Vagina (tissue), 2 donors: ENCODE measurements at regions not wholly inside any gene's neighbourhood (a gene's known extent, or its start where the extent isn't known, plus 50 kb on each side); places are given as distances from the start of the nearest gene placed in this dataset.

Experiments used
- DNase-seq, 2 donors: peaks; one replicate each; pipeline ENCODE4 v3.0.0-alpha.2; 2017; ENCODE audit errors: extremely low spot score in 2 of 2
- H3K27ac ChIP-seq: fragments of 200-600 bp; sonication (generic); one replicate; pipeline ENCODE4 v1.5.1; 2019
- H3K27me3 ChIP-seq: fragments of 200-600 bp; sonication (generic); one replicate; pipeline ENCODE4 v1.5.1; 2019
- H3K36me3 ChIP-seq, 2 donors: fragments of 200-600 bp; sonication (generic); one replicate each; pipeline ENCODE4 v1.5.1; 2017 to 2019
- H3K4me1 ChIP-seq: fragments of 200-600 bp; sonication (generic); one replicate; pipeline ENCODE4 v1.5.1; 2019
- H3K4me3 ChIP-seq, 2 donors: fragments of 200-600 bp; sonication (generic); 1 replicate in 1 of 2; 2 replicates in 1 of 2; pipeline ENCODE4 v1.5.1; 2016 to 2019
- H3K9me3 ChIP-seq: fragments of 200-600 bp; sonication (generic); one replicate; pipeline ENCODE4 v1.5.1; 2019
- POLR2A ChIP-seq, 2 donors: fragments of 450-650 bp; IDR thresholded peaks; one replicate each; pipeline ENCODE4 v1.6.1; 2017; ENCODE audit warnings: antibody characterized with exemption in 2 of 2, mild to moderate bottlenecking in 2 of 2, moderate library complexity in 2 of 2
- POLR2AphosphoS5 ChIP-seq, 2 donors: sonication (generic); formaldehyde crosslinking; IDR thresholded peaks; one replicate each; pipeline ENCODE4 v1.9.0; 2017; ENCODE audit warnings: antibody characterized with exemption in 2 of 2, mild to moderate bottlenecking in 2 of 2, low read depth in 1 of 2; ENCODE audit not compliant: insufficient read depth in 1 of 2
- intact Hi-C: fragments of 100-400 bp; cut with DNase I; formaldehyde crosslinking; loops from one replicate; pipeline ENCODE4 v1.15.1; 2023
- TF ChIP-seq, protein P1 (sequence below), 3 experiments: fragments of 450-650 bp in 2 of 3; fragments of 200-600 bp in 1 of 3; sonication (generic) in 1 of 3; IDR thresholded peaks; one replicate each; pipeline ENCODE4 v1.5.1; 2017 to 2019; ENCODE audit warnings: antibody characterized with exemption in 3 of 3, mild to moderate bottlenecking in 2 of 3, moderate library complexity in 2 of 3

DNA sequence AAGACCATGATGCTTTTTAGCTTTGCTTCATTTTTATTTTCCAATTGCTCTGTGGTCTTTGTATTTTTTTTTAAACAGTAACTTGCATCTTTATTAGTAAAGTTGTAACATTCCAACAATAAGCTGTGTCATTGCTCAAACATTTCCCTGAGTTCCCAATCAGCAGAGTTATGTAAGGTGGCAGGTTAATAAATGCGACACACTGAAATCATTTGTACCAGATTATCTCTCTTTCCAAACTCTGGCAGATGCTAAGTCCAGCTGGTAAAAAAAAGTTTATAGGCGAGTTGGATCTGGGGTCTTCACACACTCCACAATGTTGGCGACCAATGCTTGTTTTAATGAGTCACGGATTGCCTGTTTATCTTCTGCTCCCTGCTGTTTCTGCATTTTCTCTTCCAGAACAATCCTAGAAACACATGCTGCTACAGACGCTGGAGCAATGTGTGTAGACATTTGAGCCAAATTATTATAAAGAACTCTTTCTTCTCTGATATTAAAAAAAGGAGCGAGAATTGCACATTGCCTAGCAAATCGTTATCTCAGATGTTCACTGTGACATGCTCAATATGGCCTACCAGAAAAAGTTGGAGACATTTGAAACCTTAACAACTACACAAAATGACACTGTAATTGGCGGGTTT lies 113.6 kb upstream of the IFNGR1 start:
- H3K4me3 ChIP-seq = no peak overlapping the region
- intact Hi-C loops = no loop called here
- no peak overlapping the region for H3K27ac ChIP-seq
- no peak for DNase-seq
- no peaks in the 10 kb centered on the region for H3K9me3 ChIP-seq
- no peaks in the 10 kb centered on the region for H3K27me3 ChIP-seq
- H3K36me3 ChIP-seq = no peaks in the 10 kb centered on the region
- no peak for TF ChIP-seq POLR2A (IDR thresholded peaks at IDR 0.05)
- TF ChIP-seq, protein P1, sequence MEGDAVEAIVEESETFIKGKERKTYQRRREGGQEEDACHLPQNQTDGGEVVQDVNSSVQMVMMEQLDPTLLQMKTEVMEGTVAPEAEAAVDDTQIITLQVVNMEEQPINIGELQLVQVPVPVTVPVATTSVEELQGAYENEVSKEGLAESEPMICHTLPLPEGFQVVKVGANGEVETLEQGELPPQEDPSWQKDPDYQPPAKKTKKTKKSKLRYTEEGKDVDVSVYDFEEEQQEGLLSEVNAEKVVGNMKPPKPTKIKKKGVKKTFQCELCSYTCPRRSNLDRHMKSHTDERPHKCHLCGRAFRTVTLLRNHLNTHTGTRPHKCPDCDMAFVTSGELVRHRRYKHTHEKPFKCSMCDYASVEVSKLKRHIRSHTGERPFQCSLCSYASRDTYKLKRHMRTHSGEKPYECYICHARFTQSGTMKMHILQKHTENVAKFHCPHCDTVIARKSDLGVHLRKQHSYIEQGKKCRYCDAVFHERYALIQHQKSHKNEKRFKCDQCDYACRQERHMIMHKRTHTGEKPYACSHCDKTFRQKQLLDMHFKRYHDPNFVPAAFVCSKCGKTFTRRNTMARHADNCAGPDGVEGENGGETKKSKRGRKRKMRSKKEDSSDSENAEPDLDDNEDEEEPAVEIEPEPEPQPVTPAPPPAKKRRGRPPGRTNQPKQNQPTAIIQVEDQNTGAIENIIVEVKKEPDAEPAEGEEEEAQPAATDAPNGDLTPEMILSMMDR (IDR thresholded peaks at IDR 0.05) = no peak
- no peak for TF ChIP-seq POLR2AphosphoS5 (IDR thresholded peaks at IDR 0.05; ENCODE audit: insufficient read depth in 1 of 2, low read depth in 1 of 2)
- peaks cover 7% of the 10 kb centered on the region for H3K4me1 ChIP-seq

DNA sequence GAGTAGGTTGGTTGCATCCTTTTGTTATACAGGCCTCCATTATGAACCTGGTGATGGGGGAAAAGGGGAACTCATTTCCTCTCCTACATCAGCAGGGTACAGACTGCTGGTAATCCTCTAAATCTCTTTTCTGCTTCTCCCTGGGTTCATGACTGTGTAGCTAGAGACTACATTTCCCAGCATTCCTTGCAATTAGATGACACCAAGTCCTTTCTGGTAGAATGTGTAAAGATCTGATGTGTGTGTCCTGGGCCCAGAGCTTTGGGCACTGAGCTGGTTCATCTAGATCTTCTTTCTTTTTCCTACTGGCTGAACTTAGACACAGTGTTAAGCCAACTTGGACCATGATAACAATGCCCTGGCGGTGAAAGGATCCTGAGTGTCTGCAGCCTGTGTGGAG lies 104.7 kb upstream of the IFNGR1 start:
- intact Hi-C loops = no loop called here
- no peaks in the 10 kb centered on the region for H3K36me3 ChIP-seq
- no peak for DNase-seq
- H3K9me3 ChIP-seq = no peaks in the 10 kb centered on the region
- H3K27me3 ChIP-seq = no peaks in the 10 kb centered on the region
- H3K4me3 ChIP-seq = no peak overlapping the region
- no peak overlapping the region for H3K27ac ChIP-seq
- TF ChIP-seq POLR2AphosphoS5 (IDR thresholded peaks at IDR 0.05; ENCODE audit: insufficient read depth in 1 of 2, low read depth in 1 of 2) (no peak), POLR2A (IDR thresholded peaks at IDR 0.05) (no peak)
- TF ChIP-seq, protein P1 (IDR thresholded peaks at IDR 0.05) = no peak
- H3K4me1 ChIP-seq = no peaks in the 10 kb centered on the region

DNA sequence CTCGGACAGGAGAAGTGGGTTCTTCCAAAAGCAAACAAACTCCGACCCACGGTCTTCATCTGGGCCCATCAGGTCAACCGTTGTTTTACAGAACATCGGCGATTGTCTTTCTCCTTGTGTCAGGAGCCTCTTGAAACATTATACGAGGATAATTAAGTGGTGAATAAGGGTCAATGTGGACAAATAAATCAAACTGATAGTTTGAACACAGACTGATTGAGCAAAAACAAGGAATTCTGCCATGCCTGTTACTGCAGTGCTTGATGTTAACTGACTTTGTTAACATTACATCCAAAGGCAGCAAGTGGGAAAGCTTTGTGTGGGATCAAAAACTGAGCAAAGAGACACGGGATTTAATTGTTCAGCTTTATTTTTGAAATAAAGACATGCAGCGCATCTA lies 101.1 kb upstream of the IFNGR1 start:
- Histone ChIP-seq H3K9me3 (no peaks in the 10 kb centered on the region), H3K4me1 (no peaks in the 10 kb centered on the region), H3K4me3 (no peak overlapping the region), H3K27ac (no peak overlapping the region), H3K27me3 (no peaks in the 10 kb centered on the region), H3K36me3 (no peaks in the 10 kb centered on the region)
- no peak for TF ChIP-seq POLR2A (IDR thresholded peaks at IDR 0.05)
- TF ChIP-seq, protein P1 (IDR thresholded peaks at IDR 0.05) = no peak
- no peak for TF ChIP-seq POLR2AphosphoS5 (IDR thresholded peaks at IDR 0.05; ENCODE audit: insufficient read depth in 1 of 2, low read depth in 1 of 2)
- intact Hi-C loops = no loop called here
- no peak for DNase-seq

DNA sequence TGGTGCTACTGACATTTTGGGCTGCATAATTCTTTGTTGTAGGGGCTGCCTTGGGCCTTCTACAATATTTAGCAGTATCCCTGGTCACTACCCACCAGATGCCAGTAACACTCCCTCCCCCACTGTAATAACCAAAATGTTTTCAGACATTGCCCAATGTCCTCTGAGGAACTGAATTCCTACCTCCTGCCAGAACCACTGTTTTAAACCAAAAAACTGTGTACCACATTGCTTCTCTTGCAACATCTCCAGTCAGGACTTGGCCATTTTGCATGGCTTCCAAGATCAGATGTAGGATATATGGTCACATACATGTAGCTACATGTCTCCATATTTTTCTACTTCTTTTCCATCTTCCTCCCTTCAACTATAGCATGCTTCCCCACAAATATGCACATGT lies 97.4 kb upstream of the IFNGR1 start:
- DNase-seq = no peak
- no peaks in the 10 kb centered on the region for H3K27me3 ChIP-seq
- intact Hi-C loops = loop anchor here (10.0 kb wide), 1 partner anchor 222 kb away; no protein-coding TSS in a partner anchor
- no peaks in the 10 kb centered on the region for H3K36me3 ChIP-seq
- H3K4me1 ChIP-seq = no peaks in the 10 kb centered on the region
- no peaks in the 10 kb centered on the region for H3K9me3 ChIP-seq
- no peak for TF ChIP-seq POLR2AphosphoS5 (IDR thresholded peaks at IDR 0.05; ENCODE audit: insufficient read depth in 1 of 2, low read depth in 1 of 2)
- TF ChIP-seq, protein P1 (IDR thresholded peaks at IDR 0.05) = no peak
- no peak for TF ChIP-seq POLR2A (IDR thresholded peaks at IDR 0.05)
- no peak overlapping the region for H3K27ac ChIP-seq
- H3K4me3 ChIP-seq = no peak overlapping the region

DNA sequence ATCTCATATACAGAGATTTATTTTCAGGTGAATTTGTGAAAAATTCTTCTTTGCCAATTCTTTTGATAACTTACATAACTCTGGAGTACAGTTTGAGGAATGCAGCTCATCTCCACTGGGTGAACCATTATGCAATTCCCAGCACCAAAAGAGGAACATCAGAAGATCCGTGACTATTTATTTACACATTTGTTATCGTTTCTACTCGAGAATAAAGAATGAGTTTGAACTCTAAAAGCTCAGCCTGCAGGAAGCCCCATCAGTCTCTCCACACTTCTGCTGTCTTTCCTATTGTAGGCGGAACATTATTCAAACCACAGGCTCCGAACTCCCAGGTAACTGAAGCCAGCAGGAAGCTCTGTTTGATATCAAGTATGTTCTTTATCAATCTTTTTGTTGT lies 95.9 kb upstream of the IFNGR1 start:
- no peaks in the 10 kb centered on the region for H3K27me3 ChIP-seq
- no peaks in the 10 kb centered on the region for H3K36me3 ChIP-seq
- no peaks in the 10 kb centered on the region for H3K4me1 ChIP-seq
- no peaks in the 10 kb centered on the region for H3K9me3 ChIP-seq
- no peak for TF ChIP-seq POLR2A (IDR thresholded peaks at IDR 0.05)
- no peak for TF ChIP-seq POLR2AphosphoS5 (IDR thresholded peaks at IDR 0.05; ENCODE audit: insufficient read depth in 1 of 2, low read depth in 1 of 2)
- TF ChIP-seq, protein P1 (IDR thresholded peaks at IDR 0.05) = no peak
- no peak overlapping the region for H3K27ac ChIP-seq
- intact Hi-C loops = loop anchor here (10.0 kb wide), 1 partner anchor 220 kb away; no protein-coding TSS in a partner anchor
- DNase-seq = no peak
- no peak overlapping the region for H3K4me3 ChIP-seq
